Prostate gland (tissue), 2 donors: ENCODE measurements at regions not wholly inside any gene's neighbourhood (a gene's known extent, or its start where the extent isn't known, plus 50 kb on each side); places are given as distances from the start of the nearest gene placed in this dataset.

ENCODE experiments used
- POLR2AphosphoS5 ChIP-seq: sonication (generic); formaldehyde crosslinking; IDR thresholded peaks from one replicate; pipeline ENCODE4 v1.6.1; 2017; ENCODE audit warnings: antibody characterized with exemption
- TF ChIP-seq, protein P1 (sequence below), 4 experiments: fragments of 200-600 bp in 2 of 4; fragments of 450-650 bp in 2 of 4; sonication (generic) in 2 of 4; IDR thresholded peaks; 1 replicate in 3 of 4; 2 replicates in 1 of 4; pipeline ENCODE4 v1.5.1; 2016 to 2019; ENCODE audit warnings: antibody characterized with exemption in 4 of 4, mild to moderate bottlenecking in 2 of 4, moderate library complexity in 2 of 4

DNA sequence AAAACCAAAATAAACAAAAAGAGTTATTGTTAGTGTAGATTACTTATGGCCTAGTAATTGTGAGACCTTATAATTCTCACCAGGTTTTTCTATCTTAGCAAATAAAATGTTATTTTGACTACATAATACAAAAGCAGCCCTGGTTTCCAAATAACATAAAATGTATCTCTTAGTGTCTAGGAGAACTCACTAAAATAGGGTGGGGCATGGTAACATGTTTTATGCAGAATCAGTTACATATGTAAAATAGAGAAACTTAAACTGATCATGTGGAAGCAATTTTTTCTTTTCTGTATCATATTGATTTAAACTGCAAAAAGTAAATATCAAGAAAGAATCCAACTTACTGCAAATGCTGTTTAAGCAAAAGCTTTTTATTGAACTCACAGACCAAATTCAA, 431.1 kb upstream of the ALCAM start:
- TF ChIP-seq, protein P1, sequence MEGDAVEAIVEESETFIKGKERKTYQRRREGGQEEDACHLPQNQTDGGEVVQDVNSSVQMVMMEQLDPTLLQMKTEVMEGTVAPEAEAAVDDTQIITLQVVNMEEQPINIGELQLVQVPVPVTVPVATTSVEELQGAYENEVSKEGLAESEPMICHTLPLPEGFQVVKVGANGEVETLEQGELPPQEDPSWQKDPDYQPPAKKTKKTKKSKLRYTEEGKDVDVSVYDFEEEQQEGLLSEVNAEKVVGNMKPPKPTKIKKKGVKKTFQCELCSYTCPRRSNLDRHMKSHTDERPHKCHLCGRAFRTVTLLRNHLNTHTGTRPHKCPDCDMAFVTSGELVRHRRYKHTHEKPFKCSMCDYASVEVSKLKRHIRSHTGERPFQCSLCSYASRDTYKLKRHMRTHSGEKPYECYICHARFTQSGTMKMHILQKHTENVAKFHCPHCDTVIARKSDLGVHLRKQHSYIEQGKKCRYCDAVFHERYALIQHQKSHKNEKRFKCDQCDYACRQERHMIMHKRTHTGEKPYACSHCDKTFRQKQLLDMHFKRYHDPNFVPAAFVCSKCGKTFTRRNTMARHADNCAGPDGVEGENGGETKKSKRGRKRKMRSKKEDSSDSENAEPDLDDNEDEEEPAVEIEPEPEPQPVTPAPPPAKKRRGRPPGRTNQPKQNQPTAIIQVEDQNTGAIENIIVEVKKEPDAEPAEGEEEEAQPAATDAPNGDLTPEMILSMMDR (IDR thresholded peaks at IDR 0.05), result no peak
- TF ChIP-seq POLR2AphosphoS5, result no peak
